Thyroid gland (tissue), 4 donors: ENCODE measurements at regions not wholly inside any gene's neighbourhood (a gene's known extent, or its start where the extent isn't known, plus 50 kb on each side); places are given as distances from the start of the nearest gene placed in this dataset.

Source experiments
- POLR2A ChIP-seq, 2 donors: fragments of 450-650 bp; IDR thresholded peaks; one replicate each; pipeline ENCODE4 v1.6.1; 2017; ENCODE audit warnings: antibody characterized with exemption in 2 of 2, mild to moderate bottlenecking in 2 of 2, moderate library complexity in 1 of 2
- TF ChIP-seq, protein P1 (sequence below), 6 experiments: fragments of 200-600 bp in 3 of 6; fragments of 450-650 bp in 3 of 6; sonication (generic) in 3 of 6; IDR thresholded peaks; one replicate each; pipeline ENCODE4 v1.5.1; 2016 to 2019; ENCODE audit warnings: antibody characterized with exemption in 6 of 6, mild to moderate bottlenecking in 2 of 6, inconsistent platforms in 1 of 6, moderate library complexity in 1 of 6

DNA sequence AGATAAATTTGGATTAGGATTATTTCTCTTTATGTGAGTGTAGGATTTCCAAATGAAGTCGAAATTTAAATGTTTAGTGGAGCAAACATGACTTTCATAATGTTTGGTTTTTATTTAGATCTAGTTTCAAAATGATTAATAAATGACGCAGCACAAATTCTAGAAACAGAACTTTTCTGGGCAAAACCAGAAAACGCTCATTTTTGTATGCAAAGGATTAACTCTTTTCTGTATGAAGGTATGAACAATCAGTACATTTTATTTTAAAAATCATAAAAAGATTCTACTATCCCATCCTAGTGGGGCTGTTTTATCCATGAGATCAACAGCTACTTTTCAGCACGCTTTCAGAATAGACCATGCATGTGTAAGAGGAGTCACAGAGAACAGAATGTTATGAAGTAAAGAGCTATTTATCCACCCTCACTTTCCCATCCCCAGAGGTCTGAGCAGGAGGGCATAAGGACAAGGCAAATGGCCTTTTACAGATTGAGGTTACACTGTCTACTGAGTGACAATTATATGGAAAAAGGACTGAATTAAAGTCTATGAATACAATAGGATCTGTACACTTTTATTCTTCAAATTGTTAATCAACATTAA is 270.8 kb downstream of the ZEB2 start:
- TF ChIP-seq, protein P1, sequence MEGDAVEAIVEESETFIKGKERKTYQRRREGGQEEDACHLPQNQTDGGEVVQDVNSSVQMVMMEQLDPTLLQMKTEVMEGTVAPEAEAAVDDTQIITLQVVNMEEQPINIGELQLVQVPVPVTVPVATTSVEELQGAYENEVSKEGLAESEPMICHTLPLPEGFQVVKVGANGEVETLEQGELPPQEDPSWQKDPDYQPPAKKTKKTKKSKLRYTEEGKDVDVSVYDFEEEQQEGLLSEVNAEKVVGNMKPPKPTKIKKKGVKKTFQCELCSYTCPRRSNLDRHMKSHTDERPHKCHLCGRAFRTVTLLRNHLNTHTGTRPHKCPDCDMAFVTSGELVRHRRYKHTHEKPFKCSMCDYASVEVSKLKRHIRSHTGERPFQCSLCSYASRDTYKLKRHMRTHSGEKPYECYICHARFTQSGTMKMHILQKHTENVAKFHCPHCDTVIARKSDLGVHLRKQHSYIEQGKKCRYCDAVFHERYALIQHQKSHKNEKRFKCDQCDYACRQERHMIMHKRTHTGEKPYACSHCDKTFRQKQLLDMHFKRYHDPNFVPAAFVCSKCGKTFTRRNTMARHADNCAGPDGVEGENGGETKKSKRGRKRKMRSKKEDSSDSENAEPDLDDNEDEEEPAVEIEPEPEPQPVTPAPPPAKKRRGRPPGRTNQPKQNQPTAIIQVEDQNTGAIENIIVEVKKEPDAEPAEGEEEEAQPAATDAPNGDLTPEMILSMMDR (IDR thresholded peaks at IDR 0.05) = no peak
- TF ChIP-seq POLR2A (IDR thresholded peaks at IDR 0.05) = no peak
